ENCODE measurements at regions not wholly inside any gene's neighbourhood (a gene's known extent, or its start where the extent isn't known, plus 50 kb on each side); places are given as distances from the start of the nearest gene placed in this dataset.

- no peak for TF ChIP-seq POLR2A (IDR thresholded peaks at IDR 0.05)
- TF ChIP-seq CTCF (IDR thresholded peaks at IDR 0.05): no peak
- no peak for DNase-seq
- H3K9me3 ChIP-seq: no peaks in the 10 kb centered on the region
These were observed 309.5 kb upstream of the CHD6 start for GRCh38 chr20:41927655-41928054.

GRCh38 chr20:41927189-41927588 lies 309.0 kb upstream of the CHD6 start:
- Histone ChIP-seq H3K4me3 (no peak overlapping the region), H3K27ac (no peak overlapping the region), H3K36me3 (no peaks in the 10 kb centered on the region), H3K27me3 (no peaks in the 10 kb centered on the region), H3K4me1 (no peaks in the 10 kb centered on the region), H3K9me3 (no peaks in the 10 kb centered on the region)
- TF ChIP-seq CTCF (IDR thresholded peaks at IDR 0.05): no peak
- TF ChIP-seq POLR2A (IDR thresholded peaks at IDR 0.05): no peak
- DNase-seq: no peak

More at GRCh38 chr20:41927655-41928054, 309.5 kb upstream of the CHD6 start:
- Histone ChIP-seq H3K27me3 (no peaks in the 10 kb centered on the region), H3K4me3 (no peak overlapping the region), H3K36me3 (no peaks in the 10 kb centered on the region), H3K4me1 (no peaks in the 10 kb centered on the region), H3K27ac (no peak overlapping the region)

- Histone ChIP-seq H3K9me3 (no peaks in the 10 kb centered on the region), H3K4me3 (no peak overlapping the region)
- TF ChIP-seq POLR2A (IDR thresholded peaks at IDR 0.05): no peak
- no peak for TF ChIP-seq CTCF (IDR thresholded peaks at IDR 0.05)
These were observed 307.3 kb upstream of the CHD6 start for GRCh38 chr20:41925476-41925875.

GRCh38 chr20:41923624-41924023 lies 305.4 kb upstream of the CHD6 start:
- Histone ChIP-seq H3K27ac (no peak overlapping the region), H3K4me3 (no peak overlapping the region), H3K27me3 (no peaks in the 10 kb centered on the region), H3K36me3 (no peaks in the 10 kb centered on the region), H3K9me3 (no peaks in the 10 kb centered on the region), H3K4me1 (no peaks in the 10 kb centered on the region)
- TF ChIP-seq CTCF (IDR thresholded peaks at IDR 0.05) (no peak), POLR2A (IDR thresholded peaks at IDR 0.05) (no peak)
- DNase-seq: no peak

More at GRCh38 chr20:41925476-41925875, 307.3 kb upstream of the CHD6 start:
- Histone ChIP-seq H3K27me3 (no peaks in the 10 kb centered on the region), H3K27ac (no peak overlapping the region), H3K36me3 (no peaks in the 10 kb centered on the region), H3K4me1 (no peaks in the 10 kb centered on the region)
- no peak for DNase-seq

- no peak for TF ChIP-seq POLR2A (IDR thresholded peaks at IDR 0.05)
- TF ChIP-seq CTCF (IDR thresholded peaks at IDR 0.05): no peak
- H3K36me3 ChIP-seq: no peaks in the 10 kb centered on the region
- H3K27me3 ChIP-seq: no peaks in the 10 kb centered on the region
- H3K4me1 ChIP-seq: no peaks in the 10 kb centered on the region
- DNase-seq: no peak
- no peak overlapping the region for H3K4me3 ChIP-seq
- H3K9me3 ChIP-seq: no peaks in the 10 kb centered on the region
- H3K27ac ChIP-seq: no peak overlapping the region
These were observed 295.0 kb upstream of the CHD6 start for GRCh38 chr20:41913146-41913545.

- H3K4me1 ChIP-seq: no peaks in the 10 kb centered on the region
- no peaks in the 10 kb centered on the region for H3K9me3 ChIP-seq
- no peak for DNase-seq
- H3K27me3 ChIP-seq: no peaks in the 10 kb centered on the region
- TF ChIP-seq CTCF (IDR thresholded peaks at IDR 0.05) (no peak), POLR2A (IDR thresholded peaks at IDR 0.05) (no peak)
- no peak overlapping the region for H3K27ac ChIP-seq
- H3K36me3 ChIP-seq: no peaks in the 10 kb centered on the region
- no peak overlapping the region for H3K4me3 ChIP-seq
These were observed 292.4 kb upstream of the CHD6 start for GRCh38 chr20:41910558-41910957.

Data from Peyer's patch (tissue), 4 donors.